Neural cell (in vitro differentiated cells): ENCODE measurements at regions not wholly inside any gene's neighbourhood (a gene's known extent, or its start where the extent isn't known, plus 50 kb on each side); places are given as distances from the start of the nearest gene placed in this dataset.
"Not testable (repeated sequence)": the region's sequence is repeated elsewhere in the genome, so short reads cannot be mapped to it uniquely, and the experiment has no call there.

ENCODE experiments used
- H2AFZ ChIP-seq: fragments of 200-600, 300-800 bp; sonication (generic), shearing (Covaris generic); 2 replicates; pipeline ENCODE4 v1.6.0; 2014; ENCODE audit warnings: low read depth, mild to moderate bottlenecking, antibody characterized with exemption, low read length, moderate library complexity
- H3F3A ChIP-seq: fragments of 200-600 bp; shearing (Covaris generic); 2 replicates; pipeline ENCODE4 v1.6.1; 2016; ENCODE audit warnings: mild to moderate bottlenecking, moderate library complexity, mixed read lengths, antibody characterized with exemption, low read length; ENCODE audit not compliant: insufficient read depth, poor library complexity, severe bottlenecking
- H3K27ac ChIP-seq: fragments of 200-600, 300-800 bp; sonication (generic), shearing (Covaris generic); 2 replicates; pipeline ENCODE4 v1.5.1; 2014; ENCODE audit warnings: mild to moderate bottlenecking, low read length, moderate library complexity
- H3K27me3 ChIP-seq: fragments of 300-800, 200-600 bp; sonication (generic), shearing (Covaris generic); 2 replicates; pipeline ENCODE4 v1.6.0; 2014; ENCODE audit warnings: mild to moderate bottlenecking, low read depth, low read length, moderate library complexity; ENCODE audit not compliant: insufficient read depth
- H3K36me3 ChIP-seq: fragments of 300-800, 200-600 bp; sonication (generic), shearing (Covaris generic); 2 replicates; pipeline ENCODE4 v1.5.1; 2014; ENCODE audit warnings: mild to moderate bottlenecking, antibody characterized with exemption, low read length, moderate library complexity; ENCODE audit not compliant: insufficient read depth
- H3K4me2 ChIP-seq: fragments of 300-800, 200-600 bp; sonication (generic), shearing (Covaris generic); 2 replicates; pipeline ENCODE4 v1.6.0; 2014; ENCODE audit warnings: mild to moderate bottlenecking, low read length
- H3K4me3 ChIP-seq: fragments of 300-800, 200-600 bp; sonication (generic), shearing (Covaris generic); 2 replicates; pipeline ENCODE4 v1.5.1; 2014; ENCODE audit warnings: mild to moderate bottlenecking, low read length, moderate library complexity
- H3K79me2 ChIP-seq: fragments of 200-600 bp; shearing (Covaris generic); replicated peaks from 2 replicates; pipeline ENCODE4 v1.6.0; 2014; ENCODE audit warnings: mild to moderate bottlenecking, low read length, moderate library complexity; ENCODE audit not compliant: insufficient read depth
- H3K9ac ChIP-seq: fragments of 300-800, 200-600 bp; sonication (generic), shearing (Covaris generic); 2 replicates; pipeline ENCODE4 v1.6.1; 2016; ENCODE audit warnings: mild to moderate bottlenecking, low read length, mixed read lengths
- H3K9me2 ChIP-seq: fragments of 200-600 bp; shearing (Covaris generic); 2 replicates; pipeline ENCODE4 v1.6.1; 2016; ENCODE audit warnings: mild to moderate bottlenecking, low read length, mixed read lengths; ENCODE audit not compliant: insufficient read depth
- H3K9me3 ChIP-seq: fragments of 200-600, 300-800 bp; sonication (generic), shearing (Covaris generic); 2 replicates; pipeline ENCODE4 v1.6.1; 2016; ENCODE audit warnings: mild to moderate bottlenecking, mixed run types, low read length, moderate library complexity, mixed read lengths
- H4K20me1 ChIP-seq: fragments of 200-600 bp; shearing (Covaris generic); 2 replicates; pipeline ENCODE4 v1.6.1; 2016; ENCODE audit warnings: mild to moderate bottlenecking, mixed run types; ENCODE audit not compliant: insufficient read depth
- CTCF ChIP-seq: fragments of 450-650 bp; IDR thresholded peaks from 2 replicates; pipeline ENCODE4 v1.5.1; 2014; ENCODE audit warnings: antibody characterized with exemption, mild to moderate bottlenecking, moderate library complexity; ENCODE audit not compliant: poor library complexity, severe bottlenecking
- EP300 ChIP-seq: fragments of 450-650 bp; conservative IDR thresholded peaks from 2 replicates; pipeline ENCODE4 v1.6.1; 2014; ENCODE audit warnings: antibody characterized with exemption, mild to moderate bottlenecking, moderate library complexity; ENCODE audit not compliant: poor library complexity, severe bottlenecking
- EZH2 ChIP-seq: fragments of 200-600, 300-800 bp; shearing (Covaris generic), sonication (generic); IDR thresholded peaks from 2 replicates; pipeline ENCODE4 v1.6.1; 2014; ENCODE audit warnings: antibody characterized with exemption, low read length, borderline replicate concordance, mild to moderate bottlenecking; ENCODE audit not compliant: insufficient read depth, poor library complexity, severe bottlenecking
- MXI1 ChIP-seq: fragments of 450-650 bp; conservative IDR thresholded peaks from 2 replicates; pipeline ENCODE4 v1.6.1; 2014; ENCODE audit warnings: antibody characterized with exemption, mild to moderate bottlenecking; ENCODE audit not compliant: poor library complexity, severe bottlenecking
- POLR2AphosphoS5 ChIP-seq: IDR thresholded peaks from 2 replicates; pipeline ENCODE4 v1.6.1; 2012
- RAD21 ChIP-seq: fragments of 450-650 bp; conservative IDR thresholded peaks from 2 replicates; pipeline ENCODE4 v1.6.1; 2014; ENCODE audit warnings: antibody characterized with exemption, mild to moderate bottlenecking, moderate library complexity
- REST ChIP-seq: IDR thresholded peaks from 2 replicates; pipeline ENCODE4 v1.6.1; 2012; ENCODE audit warnings: borderline replicate concordance
- SMC3 ChIP-seq: fragments of 450-650 bp; conservative IDR thresholded peaks from 2 replicates; pipeline ENCODE4 v1.6.1; 2014; ENCODE audit warnings: antibody characterized with exemption, mild to moderate bottlenecking, moderate library complexity; ENCODE audit not compliant: poor library complexity
- TAF1 ChIP-seq: IDR thresholded peaks from 2 replicates; pipeline ENCODE4 v1.6.1; 2012; ENCODE audit warnings: low read depth

GRCh38 chr9:124130277-124131075 is 118.9 kb downstream of the LHX2 start:
- TF ChIP-seq EP300 (no peak), MXI1 (no peak), EZH2 (no peak), POLR2AphosphoS5 (no peak)
- H3K4me2 ChIP-seq = no peak overlapping the region

GRCh38 chr9:124131518-124131917 is 120.0 kb downstream of the LHX2 start:
- H2AFZ ChIP-seq, H3K4me2 ChIP-seq, H3K9me2 ChIP-seq, H3K9ac ChIP-seq, H3K79me2 ChIP-seq, H3K36me3 ChIP-seq, H4K20me1 ChIP-seq, H3K4me3 ChIP-seq, H3K9me3 ChIP-seq, H3K27ac ChIP-seq, H3K27me3 ChIP-seq, H3F3A ChIP-seq: not testable (repeated sequence)

More at GRCh38 chr9:124130277-124131075, 118.9 kb downstream of the LHX2 start:
- no peaks in the 10 kb centered on the region for H3F3A ChIP-seq
- no peaks in the 10 kb centered on the region for H3K36me3 ChIP-seq
- H3K9me2 ChIP-seq = no peaks in the 10 kb centered on the region
- no peaks in the 10 kb centered on the region for H3K27me3 ChIP-seq
- H2AFZ ChIP-seq = no peak overlapping the region
- H4K20me1 ChIP-seq = no peaks in the 10 kb centered on the region
- H3K27ac ChIP-seq = no peak overlapping the region
- no peaks in the 10 kb centered on the region for H3K9me3 ChIP-seq
- no peak overlapping the region for H3K4me3 ChIP-seq
- no peak overlapping the region for H3K9ac ChIP-seq
- H3K79me2 ChIP-seq = no peaks in the 10 kb centered on the region

- no peaks in the 10 kb centered on the region for H3K9me2 ChIP-seq
- no peaks in the 10 kb centered on the region for H3K9me3 ChIP-seq
- H3F3A ChIP-seq = no peaks in the 10 kb centered on the region
- no peak overlapping the region for H3K4me3 ChIP-seq
- H4K20me1 ChIP-seq = no peaks in the 10 kb centered on the region
- H2AFZ ChIP-seq = no peak overlapping the region
- no peak overlapping the region for H3K27ac ChIP-seq
- H3K79me2 ChIP-seq = no peaks in the 10 kb centered on the region
- TF ChIP-seq EZH2 = no peak
- no peak for TF ChIP-seq POLR2AphosphoS5
- TF ChIP-seq CTCF = no peak
- no peak for TF ChIP-seq TAF1
- no peak for TF ChIP-seq MXI1
- no peak for TF ChIP-seq REST
- TF ChIP-seq RAD21 = no peak
- no peak for TF ChIP-seq SMC3
- no peaks in the 10 kb centered on the region for H3K36me3 ChIP-seq
- no peaks in the 10 kb centered on the region for H3K27me3 ChIP-seq
- no peak overlapping the region for H3K9ac ChIP-seq
- H3K4me2 ChIP-seq = no peak overlapping the region
Observed at GRCh38 chr9:124132671-124133147, 121.1 kb downstream of the LHX2 start.
